ENCODE measurements at regions not wholly inside any gene's neighbourhood (a gene's known extent, or its start where the extent isn't known, plus 50 kb on each side); places are given as distances from the start of the nearest gene placed in this dataset.

GRCh38 chr21:26783466-26784195 is 61.6 kb downstream of the ADAMTS1 start:
- no peak overlapping the region for H3K4me3 ChIP-seq (ENCODE audit: insufficient read depth, low read depth, low read length)
- ChIA-PET POLR2A (ENCODE audit: unreplicated experiment) (no interaction called here), CTCF (interaction anchor here (0.6 kb wide), 1 partner anchor 8 kb away, joined by 5 read pairs; no protein-coding TSS in a partner anchor)
- H3K79me1 ChIP-seq (ENCODE audit: low read depth in 1 of 2, low read length in 2 of 2): no peaks in the 10 kb centered on the region
- no peak overlapping the region for H3K14ac ChIP-seq (replicated peaks; ENCODE audit: low read depth, low read length)
- no TSS peak for BruUV-seq (replicated peaks)
- dilution Hi-C loops (cut with HindIII; ENCODE audit: low sequenced_read_pairs, unreplicated experiment): no loop called here
- H2BK20ac ChIP-seq (ENCODE audit: low read depth, low read length): no peak overlapping the region
- H2BK5ac ChIP-seq (ENCODE audit: low read depth, low read length, poor library complexity, severe bottlenecking): no peak overlapping the region
- H2AFZ ChIP-seq (replicated peaks; ENCODE audit: low read length, poor library complexity): no peak overlapping the region
- H3K4me1 ChIP-seq (ENCODE audit: control insufficient read depth, insufficient read depth, low read length): no peaks in the 10 kb centered on the region
- H3K4ac ChIP-seq (ENCODE audit: low read depth, low read length): no peak overlapping the region
- DNase-seq: no peak
- no peaks in the 10 kb centered on the region for H3K27me3 ChIP-seq (ENCODE audit: control insufficient read depth, insufficient read depth, low read length)
- no peak overlapping the region; the same call in 1 of the 2 replicates for H4K5ac ChIP-seq (ENCODE audit: low read depth, low read length)
- H3K23ac ChIP-seq (ENCODE audit: low read depth, low read length): no peak overlapping the region
- no peak for ATAC-seq (ENCODE audit: low read depth)
- H2BK120ac ChIP-seq (ENCODE audit: low read depth, low read length): no peak overlapping the region
- H3K56ac ChIP-seq (ENCODE audit: extremely low read depth, insufficient read depth, low read length): no peak overlapping the region
- H4K20me1 ChIP-seq (ENCODE audit: insufficient read depth, low read length): no peaks in the 10 kb centered on the region
- no peak overlapping the region for H3K9ac ChIP-seq (ENCODE audit: low read depth, low read length)
- intact Hi-C loops (cut with micrococcal nuclease): no loop called here
- no peaks in the 10 kb centered on the region for H3K9me3 ChIP-seq (ENCODE audit: control insufficient read depth, insufficient read depth, low read length)
- H3K27ac ChIP-seq (ENCODE audit: insufficient read depth, low read length): no peak overlapping the region
- no peak overlapping the region for H3K4me2 ChIP-seq (ENCODE audit: low read depth, low read length)
- no peak overlapping the region for H2AK9ac ChIP-seq (replicated peaks; ENCODE audit: low read depth, low read length, poor library complexity)
- no CpG with 5 or more reads among the region's 1 CpG for WGBS, 2 experiments (ENCODE audit: extremely low coverage in 2 of 2, insufficient read length in 1 of 2)
- in situ Hi-C loops (cut with MboI; ENCODE audit: low sequenced_read_pairs): no loop called here
- H3K9me1 ChIP-seq (ENCODE audit: insufficient read depth, low read length): no peaks in the 10 kb centered on the region
- no peak overlapping the region for H2BK15ac ChIP-seq (ENCODE audit: low read depth, low read length)
- no peak overlapping the region for H4K91ac ChIP-seq (ENCODE audit: insufficient read depth, low read depth, low read length)
- H3K36me3 ChIP-seq (ENCODE audit: control insufficient read depth, insufficient read depth, low read length): no peaks in the 10 kb centered on the region
- no peak for TF ChIP-seq USF2 (IDR thresholded peaks at IDR 0.05; ENCODE audit: low read depth, low read length)
- no peak for TF ChIP-seq FOS (IDR thresholded peaks at IDR 0.05; ENCODE audit: low read depth, low read length)
- TF ChIP-seq MAFK (IDR thresholded peaks at IDR 0.05; ENCODE audit: low read depth, low read length): no peak
- TF ChIP-seq RCOR1 (IDR thresholded peaks at IDR 0.05; ENCODE audit: insufficient replicate concordance, low read length): no peak
- no peak for TF ChIP-seq CTCF (conservative IDR thresholded peaks at IDR 0.05; ENCODE audit: low read depth, low read length)
- no peak overlapping the region for H2AK5ac ChIP-seq (ENCODE audit: low read depth, low read length)
- no peak overlapping the region for H3K18ac ChIP-seq (ENCODE audit: low read depth, low read length)
- no peak overlapping the region for H4K8ac ChIP-seq (ENCODE audit: low read depth in 2 of 2, low read length in 2 of 2)
